Sigmoid colon (tissue), 3 donors: ENCODE measurements at regions not wholly inside any gene's neighbourhood (a gene's known extent, or its start where the extent isn't known, plus 50 kb on each side); places are given as distances from the start of the nearest gene placed in this dataset.

Experiments
- POLR2A ChIP-seq, 2 donors: fragments of 450-650 bp; IDR thresholded peaks; one replicate each; pipeline ENCODE4 v1.6.1; 2016; ENCODE audit warnings: antibody characterized with exemption in 2 of 2, mild to moderate bottlenecking in 2 of 2, moderate library complexity in 2 of 2
- TF ChIP-seq, protein P1 (sequence below), 4 experiments: fragments of 450-650 bp in 3 of 4; fragments of 200-600 bp in 1 of 4; IDR thresholded peaks; one replicate each; pipeline ENCODE4 v1.5.1; 2016 to 2019; ENCODE audit warnings: antibody characterized with exemption in 4 of 4, mild to moderate bottlenecking in 3 of 4, moderate library complexity in 2 of 4

DNA sequence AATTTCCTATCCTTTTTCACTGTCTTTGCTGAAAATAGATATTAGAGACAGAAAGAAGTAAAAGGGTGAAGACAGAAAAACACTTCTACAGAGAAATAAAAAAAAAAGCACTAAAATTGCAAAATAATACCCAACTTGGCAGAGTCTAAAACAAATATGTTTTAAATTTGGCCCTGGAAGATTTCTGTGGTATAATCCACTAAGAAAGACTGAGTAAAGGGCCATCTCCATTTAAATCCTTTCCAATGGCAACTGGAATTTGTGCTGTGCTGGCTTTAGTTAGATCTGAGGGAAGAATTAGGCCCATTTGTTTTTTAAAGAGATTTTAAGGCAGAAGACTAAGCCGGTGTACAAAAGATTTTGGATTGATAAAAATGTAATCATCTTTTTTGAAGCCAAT lies 321.2 kb downstream of the GJA1 start:
- TF ChIP-seq, protein P1, sequence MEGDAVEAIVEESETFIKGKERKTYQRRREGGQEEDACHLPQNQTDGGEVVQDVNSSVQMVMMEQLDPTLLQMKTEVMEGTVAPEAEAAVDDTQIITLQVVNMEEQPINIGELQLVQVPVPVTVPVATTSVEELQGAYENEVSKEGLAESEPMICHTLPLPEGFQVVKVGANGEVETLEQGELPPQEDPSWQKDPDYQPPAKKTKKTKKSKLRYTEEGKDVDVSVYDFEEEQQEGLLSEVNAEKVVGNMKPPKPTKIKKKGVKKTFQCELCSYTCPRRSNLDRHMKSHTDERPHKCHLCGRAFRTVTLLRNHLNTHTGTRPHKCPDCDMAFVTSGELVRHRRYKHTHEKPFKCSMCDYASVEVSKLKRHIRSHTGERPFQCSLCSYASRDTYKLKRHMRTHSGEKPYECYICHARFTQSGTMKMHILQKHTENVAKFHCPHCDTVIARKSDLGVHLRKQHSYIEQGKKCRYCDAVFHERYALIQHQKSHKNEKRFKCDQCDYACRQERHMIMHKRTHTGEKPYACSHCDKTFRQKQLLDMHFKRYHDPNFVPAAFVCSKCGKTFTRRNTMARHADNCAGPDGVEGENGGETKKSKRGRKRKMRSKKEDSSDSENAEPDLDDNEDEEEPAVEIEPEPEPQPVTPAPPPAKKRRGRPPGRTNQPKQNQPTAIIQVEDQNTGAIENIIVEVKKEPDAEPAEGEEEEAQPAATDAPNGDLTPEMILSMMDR (IDR thresholded peaks at IDR 0.05) = no peak
- TF ChIP-seq POLR2A (IDR thresholded peaks at IDR 0.05) = no peak
